Cardiac muscle cell (in vitro differentiated cells and primary cell): ENCODE measurements at regions not wholly inside any gene's neighbourhood (a gene's known extent, or its start where the extent isn't known, plus 50 kb on each side); places are given as distances from the start of the nearest gene placed in this dataset.

Experiments
- DNase-seq, 2 donors: peaks; one replicate each; pipeline versions ENCODE4 v3.0.0 to v3.0.0-alpha.2; 2010 to 2017; ENCODE audit warnings: low read depth in 1 of 2, low spot score in 1 of 2
- H3K27ac ChIP-seq: fragments of 200-600 bp; sonication (generic); 2 replicates; pipeline ENCODE4 v1.5.1; 2016
- H3K27me3 ChIP-seq: fragments of 200-600 bp; sonication (generic); 2 replicates; pipeline ENCODE4 v1.6.0; 2016; ENCODE audit warnings: control low read depth
- H3K36me3 ChIP-seq: fragments of 200-600 bp; sonication (generic); 2 replicates; pipeline ENCODE4 v1.5.1; 2016; ENCODE audit warnings: control low read depth
- H3K4me1 ChIP-seq: fragments of 200-600 bp; sonication (generic); 2 replicates; pipeline ENCODE4 v1.8.1; 2017; ENCODE audit warnings: low read depth, mild to moderate bottlenecking, mixed run types
- H3K4me3 ChIP-seq: fragments of 200-600 bp; sonication (generic); 2 replicates; pipeline ENCODE4 v1.5.1; 2016; ENCODE audit warnings: mild to moderate bottlenecking
- H3K9me3 ChIP-seq: fragments of 200-600 bp; sonication (generic); 2 replicates; pipeline ENCODE4 v1.5.1; 2017; ENCODE audit warnings: low read depth, mild to moderate bottlenecking, control low read depth
- TF ChIP-seq, protein P1 (sequence below): IDR thresholded peaks from 2 replicates; pipeline ENCODE4 v1.5.1; 2012; ENCODE audit warnings: low read depth, mild to moderate bottlenecking, low read length

DNA sequence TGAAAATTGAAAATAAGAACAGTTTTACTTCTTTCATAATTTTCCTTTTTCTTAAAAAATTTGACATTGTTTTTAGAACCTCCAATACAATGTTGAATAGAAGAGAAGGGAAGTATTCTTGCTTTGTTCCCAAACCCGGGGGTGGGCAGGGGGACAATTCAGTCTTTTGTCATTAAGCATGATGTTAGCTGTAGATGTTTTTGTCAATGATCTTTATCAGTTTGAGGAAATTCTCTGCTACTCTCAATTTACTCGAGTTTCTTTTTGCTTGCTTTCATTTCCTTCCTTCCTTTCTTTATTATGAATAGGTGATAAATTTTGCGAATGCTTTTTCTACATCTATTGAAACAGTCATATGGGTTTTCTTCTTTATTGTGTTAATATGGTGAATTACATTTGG lies 183.2 kb upstream of the FRMD6 start:
- no peaks in the 10 kb centered on the region for H3K4me1 ChIP-seq
- H3K9me3 ChIP-seq, result peaks cover 3% of the 10 kb centered on the region
- TF ChIP-seq, protein P1, sequence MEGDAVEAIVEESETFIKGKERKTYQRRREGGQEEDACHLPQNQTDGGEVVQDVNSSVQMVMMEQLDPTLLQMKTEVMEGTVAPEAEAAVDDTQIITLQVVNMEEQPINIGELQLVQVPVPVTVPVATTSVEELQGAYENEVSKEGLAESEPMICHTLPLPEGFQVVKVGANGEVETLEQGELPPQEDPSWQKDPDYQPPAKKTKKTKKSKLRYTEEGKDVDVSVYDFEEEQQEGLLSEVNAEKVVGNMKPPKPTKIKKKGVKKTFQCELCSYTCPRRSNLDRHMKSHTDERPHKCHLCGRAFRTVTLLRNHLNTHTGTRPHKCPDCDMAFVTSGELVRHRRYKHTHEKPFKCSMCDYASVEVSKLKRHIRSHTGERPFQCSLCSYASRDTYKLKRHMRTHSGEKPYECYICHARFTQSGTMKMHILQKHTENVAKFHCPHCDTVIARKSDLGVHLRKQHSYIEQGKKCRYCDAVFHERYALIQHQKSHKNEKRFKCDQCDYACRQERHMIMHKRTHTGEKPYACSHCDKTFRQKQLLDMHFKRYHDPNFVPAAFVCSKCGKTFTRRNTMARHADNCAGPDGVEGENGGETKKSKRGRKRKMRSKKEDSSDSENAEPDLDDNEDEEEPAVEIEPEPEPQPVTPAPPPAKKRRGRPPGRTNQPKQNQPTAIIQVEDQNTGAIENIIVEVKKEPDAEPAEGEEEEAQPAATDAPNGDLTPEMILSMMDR, result no peak
- H3K27me3 ChIP-seq, result no peaks in the 10 kb centered on the region
- no peak for DNase-seq
- no peak overlapping the region for H3K4me3 ChIP-seq
- H3K27ac ChIP-seq, result no peak overlapping the region
- H3K36me3 ChIP-seq, result no peaks in the 10 kb centered on the region

DNA sequence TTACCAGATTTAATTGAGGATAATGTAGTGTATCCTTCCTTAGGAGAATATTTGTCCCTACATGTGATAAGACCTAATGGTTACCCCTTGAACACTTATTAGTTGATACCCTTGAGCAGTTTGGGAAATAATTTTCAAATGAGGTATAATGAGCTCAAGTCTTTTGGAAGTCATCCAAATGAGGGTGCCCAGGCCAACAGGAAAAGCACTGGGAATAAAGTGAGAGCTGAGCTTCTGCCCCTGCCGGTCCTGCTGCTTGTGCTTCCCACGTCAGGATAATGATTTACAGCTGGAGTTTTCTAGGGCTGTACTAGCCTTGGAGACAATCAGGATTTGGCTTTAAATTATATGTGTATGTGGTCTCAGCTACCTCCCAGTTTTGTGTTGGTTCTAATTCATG lies 178.8 kb upstream of the FRMD6 start:
- Histone ChIP-seq H3K36me3 (no peaks in the 10 kb centered on the region), H3K9me3 (no peaks in the 10 kb centered on the region), H3K27me3 (no peaks in the 10 kb centered on the region), H3K4me3 (no peak overlapping the region), H3K27ac (no peak overlapping the region), H3K4me1 (no peaks in the 10 kb centered on the region)
- DNase-seq, result no peak
- TF ChIP-seq, protein P1, result no peak

DNA sequence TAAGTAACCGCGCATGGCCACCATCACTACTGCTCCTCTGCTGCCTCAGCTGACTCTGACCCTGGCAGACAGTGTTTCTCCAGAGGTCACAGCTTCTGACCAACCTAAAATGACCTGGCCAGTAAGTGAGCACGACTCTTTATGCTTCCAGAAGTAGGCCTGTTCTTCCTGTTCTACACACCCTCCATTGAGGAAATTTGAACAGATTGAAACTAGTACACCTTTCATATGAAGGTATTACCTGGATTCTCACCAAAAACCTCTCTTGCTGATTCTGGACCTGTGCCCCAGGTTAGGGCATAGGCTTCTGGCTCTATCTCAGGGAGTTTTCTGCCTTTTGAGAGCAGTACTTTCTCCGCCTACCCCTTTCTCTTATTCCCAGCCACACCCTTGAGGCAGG lies 178.4 kb upstream of the FRMD6 start:
- no peaks in the 10 kb centered on the region for H3K36me3 ChIP-seq
- DNase-seq, result no peak
- TF ChIP-seq, protein P1, result no peak
- H3K4me1 ChIP-seq, result no peaks in the 10 kb centered on the region
- no peak overlapping the region for H3K4me3 ChIP-seq
- H3K27me3 ChIP-seq, result no peaks in the 10 kb centered on the region
- H3K9me3 ChIP-seq, result no peaks in the 10 kb centered on the region
- H3K27ac ChIP-seq, result no peak overlapping the region

DNA sequence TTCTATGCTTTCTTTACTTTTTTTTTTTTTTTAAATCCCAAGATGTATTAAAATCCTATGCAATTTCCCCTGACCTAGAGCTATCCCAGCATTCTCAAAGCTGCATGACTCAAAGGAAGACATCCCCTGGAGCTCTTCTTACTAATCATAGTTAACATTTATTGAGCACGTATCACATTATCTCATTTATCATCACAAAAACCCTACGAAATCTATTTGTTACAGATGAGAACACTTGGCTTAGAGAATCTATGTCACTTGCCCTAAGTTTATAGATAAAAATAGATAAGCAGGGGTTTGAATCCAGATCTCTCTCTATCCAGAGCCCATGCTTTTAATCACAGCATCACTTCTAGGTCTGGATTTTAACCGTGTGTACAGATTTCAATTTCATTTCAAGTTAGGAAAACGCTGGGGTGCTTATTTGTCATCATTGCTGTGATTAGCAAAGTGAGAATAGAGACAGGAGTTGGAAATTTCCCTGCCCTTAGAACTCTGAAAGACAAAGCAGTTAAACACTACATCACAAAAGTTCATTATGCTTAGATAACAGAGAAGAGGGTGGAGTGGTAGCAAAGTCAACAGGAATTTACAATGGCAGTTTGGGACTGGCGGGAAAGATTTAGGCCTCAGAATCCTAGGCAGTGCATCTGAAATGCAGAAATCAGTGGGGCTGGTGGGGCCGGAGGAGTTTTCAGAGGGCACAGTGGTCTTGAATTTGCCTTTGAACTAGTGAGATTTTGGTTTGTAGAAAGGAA lies 177.7 kb upstream of the FRMD6 start:
- DNase-seq, result no peak
- TF ChIP-seq, protein P1, result no peak
- H3K9me3 ChIP-seq, result no peaks in the 10 kb centered on the region

DNA sequence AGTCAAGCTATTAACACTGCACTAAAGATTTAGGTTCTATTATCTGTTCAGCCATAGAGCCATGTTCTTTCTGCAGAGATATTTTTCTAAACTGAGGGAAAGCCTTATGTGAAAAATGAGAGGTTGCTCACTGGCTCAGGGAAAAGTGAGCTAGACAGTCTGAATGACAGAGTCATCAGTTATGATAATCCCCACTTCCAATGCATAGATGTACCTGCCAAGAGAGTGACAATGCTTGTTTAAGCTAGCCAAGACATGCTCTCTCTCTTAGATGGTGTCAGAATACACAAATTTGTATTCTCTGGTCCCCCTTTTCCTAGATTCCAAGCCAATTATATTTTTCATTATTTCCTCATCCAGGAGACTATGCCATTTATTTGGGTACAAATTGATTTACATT lies 176.9 kb upstream of the FRMD6 start:
- Histone ChIP-seq H3K4me3 (no peak overlapping the region), H3K27ac (no peak overlapping the region), H3K4me1 (no peaks in the 10 kb centered on the region), H3K36me3 (no peaks in the 10 kb centered on the region), H3K27me3 (no peaks in the 10 kb centered on the region), H3K9me3 (no peaks in the 10 kb centered on the region)
- TF ChIP-seq, protein P1, result no peak
- DNase-seq, result no peak

More for the DNA sequence above, 177.7 kb upstream of the FRMD6 start:
- no peak overlapping the region for H3K27ac ChIP-seq
- H3K27me3 ChIP-seq, result no peaks in the 10 kb centered on the region
- H3K4me1 ChIP-seq, result no peaks in the 10 kb centered on the region
- H3K36me3 ChIP-seq, result no peaks in the 10 kb centered on the region
- H3K4me3 ChIP-seq, result no peak overlapping the region
